HCT116 (cell line): ENCODE measurements at regions not wholly inside any gene's neighbourhood (a gene's known extent, or its start where the extent isn't known, plus 50 kb on each side); places are given as distances from the start of the nearest gene placed in this dataset.

Source experiments
- ATAC-seq: fragments of 200-7000 bp; cut with Tn5 transposase; 2 replicates; pipeline ENCODE4 v1.9.1; 2020; ENCODE audit warnings: mild to moderate bottlenecking, moderate library complexity
- BruUV-seq: library from RNA; stranded (reverse); fragments of 400-500 nt; replicated peaks from 2 replicates; lab custom pipeline; 2021; lab: Mats Ljungman, UMichigan
- CTCF ChIA-PET: fragments of 300-600 bp; sonication (Branson Sonifier 250); formaldehyde crosslinking; loops from one replicate; lab custom pipeline; 2021; ENCODE audit warnings: antibody characterized with exemption; lab: Charles Lee
- POLR2A ChIA-PET: fragments of 300-600, 350-600 bp; sonication (Branson Sonifier 250); formaldehyde crosslinking; loops from one replicate; lab custom pipeline; 2021; ENCODE audit warnings: antibody characterized with exemption; lab: Charles Lee
- RAD21 ChIA-PET, 2 experiments: fragments of 300-600 bp; sonication (Branson Sonifier 250); formaldehyde crosslinking; loops; one replicate each; lab custom pipeline; 2023; ENCODE audit warnings: low total read pairs in 2 of 2; ENCODE audit not compliant: uncharacterized antibody in 2 of 2, unreplicated experiment in 2 of 2, low non-redundant PET in 1 of 2; lab: Charles Lee
- DNase-seq: peaks from one replicate; pipeline ENCODE4 v3.0.0-alpha.2; 2010; ENCODE audit warnings: low read depth, low spot score
- H2AFZ ChIP-seq: fragments of 200-600 bp; shearing (Covaris generic), sonication (generic); 2 replicates; pipeline ENCODE4 v1.6.1; 2017; ENCODE audit warnings: low read depth, mixed run types, mixed read lengths, antibody characterized with exemption, low read length; ENCODE audit not compliant: poor library complexity, severe bottlenecking
- H3K27ac ChIP-seq: 2 replicates; pipeline ENCODE4 v1.5.1; 2012; ENCODE audit warnings: low read depth, low read length
- H3K27me3 ChIP-seq: fragments of 200-600 bp; sonication (generic); 2 replicates; pipeline ENCODE4 v1.6.1; 2016; ENCODE audit warnings: mixed run types, low read length, mixed read lengths; ENCODE audit not compliant: insufficient read depth
- H3K36me3 ChIP-seq, 2 experiments: fragments of 200-500 bp in 1 of 2; fragments of 200-600 bp in 1 of 2; sonication (Bioruptor generic) in 1 of 2; sonication (generic) in 1 of 2; 2 replicates each; pipeline versions ENCODE4 v1.5.1 to v1.6.1; 2014 to 2016; ENCODE audit warnings: low read length in 2 of 2, inconsistent platforms in 1 of 2, mixed read lengths in 1 of 2, mixed run types in 1 of 2; ENCODE audit not compliant: insufficient read depth in 2 of 2, control insufficient read depth in 1 of 2
- H3K4me1 ChIP-seq, 2 experiments: fragments of 200-600 bp in 1 of 2; sonication (generic) in 1 of 2; 2 replicates each; pipeline versions ENCODE4 v1.5.1 to v1.6.1; 2012 to 2017; ENCODE audit warnings: low read length in 2 of 2, inconsistent platforms in 1 of 2, mild to moderate bottlenecking in 1 of 2, mixed read lengths in 1 of 2, mixed run types in 1 of 2, moderate library complexity in 1 of 2; ENCODE audit not compliant: insufficient read depth in 2 of 2, control insufficient read depth in 1 of 2
- H3K4me2 ChIP-seq: fragments of 200-600 bp; sonication (generic); 2 replicates; pipeline ENCODE4 v1.6.1; 2017; ENCODE audit warnings: mixed run types, low read length, mixed read lengths
- H3K4me3 ChIP-seq, 2 experiments: fragments of 200-600 bp in 1 of 2; sonication (generic) in 1 of 2; replicated peaks in 1 of 2; 2 replicates each; pipeline ENCODE4 v1.5.1; 2011 to 2016; ENCODE audit warnings: low read length in 2 of 2, control low read depth in 1 of 2, low read depth in 1 of 2, mild to moderate bottlenecking in 1 of 2, mixed read lengths in 1 of 2, mixed run types in 1 of 2
- H3K79me2 ChIP-seq: fragments of 200-600 bp; sonication (generic); 2 replicates; pipeline ENCODE4 v1.6.1; 2017; ENCODE audit warnings: mild to moderate bottlenecking, mixed run types, low read length, moderate library complexity, mixed read lengths; ENCODE audit not compliant: insufficient read depth
- H3K9ac ChIP-seq: fragments of 200-600 bp; sonication (generic); 2 replicates; pipeline ENCODE4 v1.6.1; 2016; ENCODE audit warnings: low read length, mixed read lengths
- H3K9me2 ChIP-seq: fragments of 200-600 bp; sonication (generic), shearing (Covaris generic); 2 replicates; pipeline ENCODE4 v1.6.1; 2017; ENCODE audit warnings: mixed run types, mild to moderate bottlenecking, moderate library complexity; ENCODE audit not compliant: insufficient read depth
- H3K9me3 ChIP-seq, 2 experiments: fragments of 200-500 bp in 1 of 2; fragments of 200-600 bp in 1 of 2; sonication (Bioruptor generic) in 1 of 2; sonication (generic) in 1 of 2; 2 replicates each; pipeline ENCODE4 v1.6.1; 2014 to 2017; ENCODE audit warnings: low read length in 2 of 2, mixed read lengths in 2 of 2, inconsistent platforms in 1 of 2, low read depth in 1 of 2, mild to moderate bottlenecking in 1 of 2, mixed run types in 1 of 2, moderate library complexity in 1 of 2; ENCODE audit not compliant: control insufficient read depth in 1 of 2, insufficient read depth in 1 of 2
- H4K20me1 ChIP-seq: fragments of 200-600 bp; sonication (generic), shearing (Covaris generic); 2 replicates; pipeline ENCODE4 v1.6.1; 2017; ENCODE audit warnings: mixed run types, mild to moderate bottlenecking, moderate library complexity; ENCODE audit not compliant: insufficient read depth
- CBX3 ChIP-seq: IDR thresholded peaks from 2 replicates; pipeline ENCODE4 v1.6.1; 2012; ENCODE audit warnings: low read depth
- CEBPB ChIP-seq: IDR thresholded peaks from 2 replicates; pipeline ENCODE4 v1.6.1; 2012; ENCODE audit warnings: low read depth
- EZH2phosphoT487 ChIP-seq: fragments of 200-600 bp; IDR thresholded peaks from 2 replicates; pipeline ENCODE4 v1.6.1; 2018; ENCODE audit warnings: antibody characterized with exemption, borderline replicate concordance
- RAD21 ChIP-seq: IDR thresholded peaks from 2 replicates; pipeline ENCODE4 v1.6.1; 2012; ENCODE audit warnings: low read depth, mild to moderate bottlenecking
- YY1 ChIP-seq: IDR thresholded peaks from 2 replicates; pipeline ENCODE4 v1.6.1; 2011; ENCODE audit warnings: low read length, low read depth, moderate library complexity, mild to moderate bottlenecking; ENCODE audit not compliant: insufficient replicate concordance; ENCODE audit errors: extremely low read depth
- ZNF274 ChIP-seq: fragments of 200-500 bp; sonication (Bioruptor generic); IDR thresholded peaks from 2 replicates; pipeline ENCODE4 v1.6.1; 2014; ENCODE audit warnings: mild to moderate bottlenecking, low read depth, low read length, inconsistent platforms
- intact Hi-C: fragments of 100-400 bp; cut with micrococcal nuclease; formaldehyde crosslinking; loops from 2 replicates; pipeline ENCODE4 v1.10.0; 2022

GRCh38 chr4:85372966-85373365, 102.0 kb upstream of the ARHGAP24 start:
- ChIA-PET POLR2A (no interaction called here), RAD21 (no interaction called here)
- no peaks in the 10 kb centered on the region for H3K4me1 ChIP-seq
- no peak for TF ChIP-seq RAD21
- TF ChIP-seq, all 23 proteins: peak for 0
- Histone ChIP-seq H3K36me3 (no peaks in the 10 kb centered on the region), H3K9me2 (no peaks in the 10 kb centered on the region), H3K27me3 (no peaks in the 10 kb centered on the region), H4K20me1 (no peaks in the 10 kb centered on the region), H3K4me3 (no peak overlapping the region), H3K9ac (no peak overlapping the region), H3K4me2 (no peak overlapping the region), H2AFZ (no peak overlapping the region), H3K27ac (no peak overlapping the region), H3K79me2 (no peaks in the 10 kb centered on the region), H3K9me3 (no peaks in the 10 kb centered on the region)
- DNase-seq (no peak), ATAC-seq (no peak)
- BruUV-seq = no TSS peak
- intact Hi-C loops = no loop called here
- CTCF ChIA-PET = no interaction called here

DNA sequence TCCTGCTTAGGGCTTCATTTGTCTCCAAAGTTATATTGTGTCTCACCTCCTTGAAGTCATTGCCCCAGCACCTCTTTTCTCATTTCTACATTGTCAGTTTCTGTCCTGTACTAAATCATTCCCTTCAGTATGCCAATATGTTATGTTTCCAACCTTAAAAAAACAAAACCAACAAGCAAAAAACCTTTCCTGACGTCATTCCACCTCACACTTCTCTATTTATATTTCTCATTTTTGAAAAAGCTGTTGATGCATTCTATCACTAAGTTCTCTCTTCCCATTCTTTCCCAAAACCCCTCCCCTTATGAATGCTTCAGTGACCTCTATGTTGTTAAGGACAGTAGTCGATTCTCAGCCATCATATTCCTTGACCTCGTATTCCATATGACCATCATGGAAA, 98.7 kb upstream of the ARHGAP24 start:
- H3K4me2 ChIP-seq = no peak overlapping the region
- no peak overlapping the region for H2AFZ ChIP-seq
- RAD21 ChIA-PET = no interaction called here
- H3K4me1 ChIP-seq = no peaks in the 10 kb centered on the region
- POLR2A ChIA-PET = no interaction called here
- no peaks in the 10 kb centered on the region for H3K9me2 ChIP-seq
- H4K20me1 ChIP-seq = no peaks in the 10 kb centered on the region
- H3K4me3 ChIP-seq = no peak overlapping the region
- H3K27me3 ChIP-seq = no peaks in the 10 kb centered on the region
- no peak overlapping the region for H3K27ac ChIP-seq
- H3K79me2 ChIP-seq = no peaks in the 10 kb centered on the region
- DNase-seq (no peak), ATAC-seq (no peak)
- TF ChIP-seq CBX3 (no peak), ZNF274 (no peak), CEBPB (no peak), RAD21 (no peak), EZH2phosphoT487 (no peak), YY1 (no peak)
- CTCF ChIA-PET = no interaction called here
- no peaks in the 10 kb centered on the region for H3K9me3 ChIP-seq
- H3K9ac ChIP-seq = no peak overlapping the region
- no TSS peak for BruUV-seq
- intact Hi-C loops = no loop called here
- no peaks in the 10 kb centered on the region for H3K36me3 ChIP-seq
